NCI-H526 (cell line): ENCODE measurements at regions not wholly inside any gene's neighbourhood (a gene's known extent, or its start where the extent isn't known, plus 50 kb on each side); places are given as distances from the start of the nearest gene placed in this dataset.
A peak's percentile ranks its signal among the peaks of the same experiment; 100 is the strongest.

ENCODE experiments used
- DNase-seq, 2 experiments: peaks; one replicate each; lab custom pipeline; 2025; lab: John Stamatoyannopoulos, UW

DNA sequence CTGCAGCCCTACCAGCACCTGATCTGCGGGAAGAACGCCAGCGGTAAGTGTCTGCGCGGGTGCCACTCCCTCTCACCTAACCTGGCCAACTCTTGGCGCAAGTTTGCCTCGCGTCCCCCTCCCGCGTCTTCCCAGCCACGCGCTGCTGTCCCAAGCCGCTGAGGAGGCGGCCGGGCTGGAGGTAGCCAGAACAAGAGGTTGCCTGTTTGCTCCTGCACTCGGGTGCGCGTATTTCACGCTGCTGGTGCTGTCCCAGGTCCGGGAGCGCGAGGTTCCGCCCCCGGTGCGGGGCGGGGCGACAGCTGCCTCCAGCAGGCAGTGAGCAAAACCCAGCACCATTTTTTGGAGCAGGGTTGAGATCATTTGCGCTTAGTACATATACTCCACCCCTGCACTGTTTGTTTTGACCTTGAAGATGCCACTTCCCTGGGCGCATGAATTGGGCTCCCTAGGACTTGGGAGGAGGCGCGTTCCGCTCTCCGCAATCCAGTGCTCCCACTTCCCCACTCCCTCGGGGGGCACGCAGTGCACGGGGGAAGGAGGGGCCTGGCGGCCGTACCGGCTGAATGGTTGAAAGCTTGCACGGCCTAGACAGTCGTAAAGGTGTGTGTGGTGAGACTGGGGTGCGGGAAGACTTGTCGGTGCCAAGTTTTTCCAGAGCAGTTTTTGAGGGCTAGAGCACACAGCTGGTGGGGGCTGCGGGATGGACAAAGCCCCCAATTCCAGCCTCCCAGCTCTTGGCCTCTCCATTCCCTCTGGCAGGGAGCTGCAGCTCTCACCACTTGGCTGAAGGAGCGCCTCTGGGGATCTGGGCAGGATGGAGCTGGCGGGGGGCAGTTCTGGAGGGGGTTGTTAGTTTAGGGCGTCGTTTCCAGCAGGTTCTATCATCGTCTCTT, 226.9 kb upstream of the CRY1 start:
- DNase-seq = no peak

DNA sequence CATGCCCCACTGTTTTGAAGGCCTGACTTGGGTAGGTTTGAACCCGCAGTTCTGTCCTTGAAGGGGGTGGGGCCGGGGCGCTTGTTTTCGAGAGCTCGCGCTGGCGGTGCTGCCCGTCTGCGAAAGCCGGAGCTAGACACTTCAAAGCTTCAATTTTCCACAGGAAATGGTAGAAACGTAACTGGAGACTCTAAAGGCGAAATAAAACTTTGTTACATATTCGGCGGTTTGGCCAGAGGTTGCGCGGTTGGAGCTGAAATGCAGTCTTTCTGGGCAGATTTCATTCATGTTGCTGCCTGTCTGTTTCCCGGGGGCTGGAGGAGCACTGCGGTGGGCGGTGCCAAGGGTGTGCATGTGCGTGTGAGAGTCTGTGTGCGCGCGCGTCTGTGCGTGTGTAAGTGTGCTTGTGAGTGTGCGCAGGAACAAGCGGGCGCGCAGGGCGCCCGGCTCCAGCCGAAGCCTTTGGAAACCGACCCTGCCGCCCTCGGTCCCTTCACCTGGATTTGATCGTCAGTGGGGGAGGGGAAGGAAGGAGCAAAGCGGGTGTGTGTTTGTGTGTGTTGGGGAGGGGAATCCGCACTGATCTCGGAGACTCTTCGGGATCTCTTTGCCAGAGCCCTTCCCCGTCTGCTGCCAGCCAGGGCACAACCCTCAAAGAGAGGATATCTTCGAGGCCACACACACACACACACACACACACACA, 227.7 kb upstream of the CRY1 start:
- peak in 1 of 2 experiments; percentile 30 for DNase-seq

DNA sequence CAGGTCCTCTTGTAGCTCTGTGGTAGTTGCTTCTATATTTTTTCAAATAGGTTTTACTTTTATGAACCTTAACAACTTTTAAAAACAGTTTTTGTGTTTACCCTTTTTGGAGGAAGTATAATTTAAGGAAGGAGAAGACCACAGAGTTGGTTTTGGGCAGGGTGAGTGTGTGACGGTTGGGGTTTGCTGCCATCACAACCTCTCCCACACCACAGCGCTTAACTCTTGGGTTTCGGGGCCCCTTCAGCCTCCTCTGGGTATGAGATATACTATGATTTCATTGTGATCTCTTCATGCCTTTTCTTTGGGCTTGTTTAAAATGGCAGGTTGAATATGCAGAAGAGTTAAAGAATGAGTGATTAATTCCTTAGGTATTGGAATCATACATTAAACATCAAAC, 228.7 kb upstream of the CRY1 start:
- no peak for DNase-seq

- DNase-seq = no peak
Observed at GRCh38 chr12:107325075-107325608, 231.8 kb upstream of the CRY1 start.

GRCh38 chr12:107326237-107326636, 232.9 kb upstream of the CRY1 start:
- DNase-seq = no peak

GRCh38 chr12:107327651-107328182, 234.4 kb upstream of the CRY1 start:
- DNase-seq = no peak

DNA sequence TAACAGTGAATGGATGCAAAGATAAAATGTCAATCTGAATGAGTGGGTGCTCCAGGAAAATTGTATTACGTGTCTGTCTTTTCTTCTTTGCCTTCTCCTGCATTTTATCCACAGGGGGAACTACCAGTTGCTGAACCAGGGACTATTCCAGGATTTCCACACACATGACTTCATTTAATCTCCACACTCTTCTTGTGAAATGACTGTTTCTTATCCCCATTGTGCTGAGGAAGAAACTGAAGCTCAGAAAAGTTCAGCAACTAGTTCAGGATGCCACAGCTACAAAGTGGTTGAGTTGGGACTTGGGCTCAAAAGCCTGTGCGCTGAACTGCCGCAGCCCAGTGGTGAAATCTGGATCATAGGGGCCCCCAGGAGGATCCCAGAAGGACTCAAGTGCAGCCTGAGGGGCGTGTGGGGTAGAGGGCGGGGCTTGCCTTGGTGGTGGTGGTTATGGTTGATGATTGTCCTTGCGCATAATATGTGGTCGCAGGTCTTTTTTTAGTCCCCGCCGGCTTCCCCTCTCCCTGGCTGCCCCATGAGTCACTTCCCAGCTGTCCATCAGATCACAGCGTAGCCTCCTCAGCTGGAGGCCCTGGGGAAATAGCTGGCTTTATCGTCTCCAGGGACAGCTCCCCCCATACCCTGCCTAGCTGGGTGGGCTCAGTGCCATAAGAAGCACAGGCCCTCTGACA, 235.2 kb upstream of the CRY1 start:
- DNase-seq = no peak

DNA sequence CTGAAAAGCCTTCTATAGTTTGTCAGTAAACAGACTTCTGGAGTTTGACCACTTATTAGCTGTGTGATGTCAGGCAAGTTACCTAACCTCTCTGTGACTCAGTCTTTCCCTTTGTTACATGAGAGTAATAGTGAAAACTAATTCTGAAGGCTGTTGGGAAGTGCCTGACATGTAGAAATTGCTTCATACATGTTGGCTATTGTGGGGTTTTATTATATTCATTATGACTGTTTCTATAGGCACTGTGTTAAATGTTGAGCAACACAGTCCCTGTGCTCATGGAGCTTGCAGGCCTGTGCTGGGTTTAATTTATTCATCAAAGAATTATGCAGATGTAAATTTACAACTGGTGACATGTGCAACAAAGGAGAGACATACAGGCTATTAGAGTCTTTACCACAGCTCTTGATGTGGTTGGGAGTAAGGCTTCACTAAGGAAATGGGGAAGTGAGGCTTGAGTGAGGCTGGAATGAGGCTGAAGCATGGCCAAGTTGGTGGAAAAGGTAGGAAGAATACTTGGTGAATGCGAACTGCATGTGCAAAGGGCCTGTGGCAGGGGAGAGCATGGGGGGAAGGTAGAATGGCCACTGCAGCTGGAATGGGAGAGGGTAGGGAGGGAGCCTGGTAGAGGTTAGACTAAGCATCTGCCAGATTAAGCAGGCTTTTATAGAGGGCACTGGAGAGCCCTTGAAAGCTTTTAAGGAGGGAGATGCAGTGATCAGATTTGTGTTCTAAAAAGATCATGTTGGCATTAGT, 236.4 kb upstream of the CRY1 start:
- no peak for DNase-seq

DNA sequence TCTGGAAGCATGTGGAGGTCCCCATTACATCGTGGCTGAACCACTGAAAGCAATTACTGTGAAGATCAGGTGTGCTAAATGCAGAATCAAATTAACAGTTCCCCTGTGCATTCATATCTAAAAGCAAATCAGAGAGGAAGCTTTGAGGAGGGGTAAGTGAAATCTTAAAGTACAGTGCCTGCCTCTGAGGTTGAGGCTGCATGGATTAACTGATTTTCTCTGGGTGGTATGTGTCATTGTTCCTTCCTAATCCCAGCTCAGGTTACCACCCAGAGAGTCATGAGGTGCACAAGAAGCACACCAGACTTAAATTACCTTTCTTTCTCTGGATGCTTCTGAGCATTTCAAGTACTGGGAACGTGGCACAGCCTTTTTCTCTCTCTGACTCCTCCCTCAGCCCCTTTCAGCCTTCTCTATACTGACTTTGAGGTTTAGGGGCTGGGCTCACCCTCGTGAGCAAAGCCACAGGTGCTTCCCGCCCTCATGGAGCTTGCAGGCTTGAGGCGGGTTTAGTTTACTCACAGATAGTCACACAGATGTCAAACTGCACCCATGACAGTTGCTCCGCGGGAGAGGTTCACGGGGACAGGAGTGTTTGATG, 237.6 kb upstream of the CRY1 start:
- DNase-seq = no peak

DNA sequence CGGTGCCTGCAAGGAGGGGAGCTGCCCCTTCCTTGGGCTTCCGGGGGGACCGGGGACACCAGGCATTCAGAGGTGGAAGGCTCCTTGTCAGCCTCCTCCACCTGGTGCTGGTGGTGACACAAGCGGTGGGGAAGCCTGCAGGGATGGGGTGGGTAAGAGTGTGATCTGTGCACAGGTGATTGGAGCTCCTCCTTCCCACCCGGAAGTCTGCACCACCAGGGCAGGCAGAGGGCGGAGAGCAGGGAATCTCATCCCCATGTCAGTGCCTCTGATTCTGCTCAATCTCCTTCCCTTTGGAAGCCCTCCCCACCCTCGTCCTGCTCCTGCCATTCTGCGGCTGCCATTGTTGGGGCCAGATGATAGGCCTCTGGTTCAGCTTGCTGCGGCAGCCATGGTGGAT, 238.1 kb upstream of the CRY1 start:
- no peak for DNase-seq

- DNase-seq = no peak
Observed at GRCh38 chr12:107331912-107332311, 238.6 kb upstream of the CRY1 start.

- DNase-seq = no peak
Observed at GRCh38 chr12:107332743-107333142, 239.4 kb upstream of the CRY1 start.

DNA sequence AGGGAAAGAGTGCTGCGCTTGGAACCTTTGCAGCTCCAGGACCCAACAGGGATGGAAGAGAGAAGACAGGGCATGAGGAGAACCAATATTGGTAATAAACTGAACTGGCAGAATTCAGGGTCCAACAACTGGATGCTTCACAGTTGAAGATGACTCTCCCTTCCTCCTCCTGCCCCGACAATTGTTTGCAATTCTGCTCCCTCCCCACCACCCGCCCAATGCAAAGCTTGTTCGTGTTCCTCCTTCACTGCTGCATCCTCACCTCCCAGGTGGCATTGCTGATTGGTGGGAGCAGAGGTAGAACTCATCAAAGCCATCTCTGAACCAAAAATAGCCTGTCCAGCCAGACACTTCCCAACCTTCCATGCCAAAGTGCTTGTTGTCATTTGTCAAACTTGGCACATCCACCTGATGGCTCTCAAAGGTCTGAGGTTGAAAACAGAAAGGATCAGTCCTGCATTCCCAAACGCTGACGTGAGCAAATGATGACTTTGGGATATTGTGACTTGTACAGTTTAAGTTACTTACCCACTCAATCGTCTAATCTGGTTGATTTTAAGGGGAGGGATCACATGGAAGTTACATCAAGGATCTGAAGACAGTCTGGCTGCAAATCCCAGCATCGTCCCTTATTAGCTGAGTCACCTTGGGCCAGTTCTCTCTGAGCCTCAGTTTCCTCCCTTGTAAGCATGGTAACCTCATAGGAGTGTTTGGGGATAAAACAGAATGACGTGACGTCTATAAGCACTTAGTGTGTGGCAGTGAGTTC, 242.6 kb upstream of the CRY1 start:
- DNase-seq = no peak

GRCh38 chr12:107336695-107337094, 243.3 kb upstream of the CRY1 start:
- DNase-seq = no peak

- no peak for DNase-seq
Observed at GRCh38 chr12:107337346-107338095, 244.2 kb upstream of the CRY1 start.

- no peak for DNase-seq
Observed at GRCh38 chr12:107339487-107339886, 246.1 kb upstream of the CRY1 start.

DNA sequence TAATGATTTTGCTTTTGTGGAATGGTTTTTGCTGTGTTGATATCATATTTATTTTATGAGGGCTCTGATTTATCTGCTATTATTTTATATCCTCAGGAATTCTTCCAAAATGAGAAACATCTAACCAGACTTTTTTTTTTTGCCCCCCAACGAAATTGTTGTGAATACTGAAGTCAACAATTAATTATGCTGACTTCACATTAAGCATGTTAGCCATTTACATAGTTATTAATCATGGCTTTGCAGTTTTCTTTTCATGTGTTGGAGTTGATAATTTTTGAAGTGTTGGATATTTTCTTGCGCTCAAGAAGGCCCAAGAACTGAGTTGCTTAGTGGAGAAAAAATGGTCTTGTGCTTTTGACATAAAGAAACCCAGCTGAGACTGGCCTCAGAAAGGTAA, 246.6 kb upstream of the CRY1 start:
- DNase-seq = no peak

- no peak for DNase-seq
Observed at GRCh38 chr12:107340898-107341297, 247.5 kb upstream of the CRY1 start.

DNA sequence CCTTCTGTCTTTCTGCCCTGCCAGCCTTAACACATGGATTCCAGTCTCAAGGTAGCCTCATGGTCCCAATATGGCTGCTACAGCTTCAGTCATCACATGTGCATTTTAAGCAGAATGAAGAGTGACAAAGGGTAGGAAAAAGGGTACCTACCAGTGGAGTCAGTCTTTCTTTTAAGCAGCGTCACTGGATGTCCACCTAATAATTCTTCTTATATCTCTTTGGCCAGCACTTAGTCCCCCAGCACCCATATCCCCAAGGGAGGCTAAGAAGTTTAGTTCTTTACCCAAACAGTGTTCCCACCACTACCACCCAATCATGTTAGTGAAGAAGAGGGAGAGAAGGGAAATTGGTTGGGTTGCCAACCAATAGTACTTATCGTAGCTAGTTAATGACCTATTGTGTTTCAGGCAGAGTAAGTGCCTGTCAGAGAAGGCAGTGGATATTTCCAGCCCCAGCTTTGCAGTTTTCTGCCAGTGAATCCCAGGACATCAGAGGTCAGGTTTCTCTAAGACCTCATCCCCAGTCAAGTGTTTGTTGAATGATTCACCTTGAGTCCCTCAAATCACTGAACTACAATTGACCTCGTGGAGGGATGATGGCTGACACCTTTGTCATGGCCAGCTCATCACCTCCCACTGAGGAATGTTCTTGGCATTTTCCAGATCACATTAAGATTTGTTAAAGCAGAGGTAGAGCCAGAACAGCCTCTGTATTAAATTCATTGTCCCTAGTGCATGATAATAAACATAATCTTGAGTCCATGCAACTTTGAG, 250.9 kb upstream of the CRY1 start:
- no peak for DNase-seq
